Stimulated activated CD8-positive, alpha-beta memory T cell treated with anti-CD3 and anti-CD28 coated beads, Interleukin-15, amount 100 ng/mL, for 48 hours (primary cell): ENCODE measurements at regions not wholly inside any gene's neighbourhood (a gene's known extent, or its start where the extent isn't known, plus 50 kb on each side); places are given as distances from the start of the nearest gene placed in this dataset.

ENCODE experiments used
- DNase-seq, 2 donors: peaks; one replicate each; pipeline ENCODE4 v3.0.0-alpha.2; 2020; ENCODE audit warnings: low read depth in 2 of 2

DNA sequence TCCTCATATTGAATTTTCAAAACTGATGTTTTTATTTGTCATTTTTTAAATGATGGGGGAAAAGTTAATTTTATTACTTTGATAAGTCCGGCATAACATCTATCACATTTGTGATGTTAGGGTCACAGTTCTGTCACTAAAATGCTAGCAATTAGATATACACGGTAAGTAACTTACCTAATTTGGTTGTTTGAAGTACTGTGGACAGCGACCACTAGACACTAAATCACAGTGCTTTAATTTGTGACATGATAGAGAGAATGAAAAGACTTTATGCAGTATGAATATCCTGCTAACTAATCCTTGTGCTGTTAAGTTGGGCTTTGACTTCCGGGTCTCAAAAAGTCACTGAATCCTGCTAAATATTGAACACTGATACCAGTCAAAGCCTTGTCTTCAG lies 857.3 kb upstream of the KCND2 start:
- no peak for DNase-seq

GRCh38 chr7:119421657-119422056 lies 851.3 kb upstream of the KCND2 start:
- DNase-seq, result no peak

DNA sequence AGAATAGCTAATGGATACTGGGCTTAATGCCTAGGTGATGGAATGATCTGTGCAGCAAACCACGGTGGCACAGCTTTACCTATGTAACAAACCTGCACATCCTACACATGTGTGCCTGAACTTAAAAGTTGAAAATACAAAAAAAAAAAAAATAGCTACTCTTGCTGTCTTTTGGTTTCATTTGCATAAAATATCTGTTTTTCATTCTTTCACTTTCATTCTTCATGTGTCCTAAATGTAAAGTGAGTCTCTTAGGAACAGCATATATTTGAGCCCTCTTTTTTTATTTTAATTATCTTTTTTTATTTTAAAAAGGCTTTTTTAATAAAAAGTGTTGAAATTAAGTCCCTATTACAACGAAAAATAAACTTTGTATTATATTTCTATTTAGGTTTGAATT lies 836.1 kb upstream of the KCND2 start:
- no peak for DNase-seq

DNA sequence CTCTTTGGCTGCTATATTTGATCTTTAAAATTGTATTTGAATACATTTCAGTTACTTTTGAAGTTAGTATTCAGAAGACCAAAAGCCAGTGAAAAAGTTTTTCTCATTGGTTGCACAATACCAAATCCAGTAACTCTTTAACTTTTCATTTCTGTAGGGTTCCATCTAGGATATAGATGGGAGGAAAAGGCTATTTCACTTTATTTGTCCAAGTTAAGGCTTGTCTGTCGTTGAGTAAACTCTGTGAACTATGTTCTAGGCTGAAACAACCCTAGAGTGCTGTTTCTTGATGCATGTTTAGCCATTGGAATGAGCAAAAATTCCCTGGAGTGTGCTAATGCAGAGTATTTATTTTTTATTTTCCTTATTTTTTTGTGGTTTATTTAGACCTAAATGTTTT lies 834.7 kb upstream of the KCND2 start:
- no peak for DNase-seq

DNA sequence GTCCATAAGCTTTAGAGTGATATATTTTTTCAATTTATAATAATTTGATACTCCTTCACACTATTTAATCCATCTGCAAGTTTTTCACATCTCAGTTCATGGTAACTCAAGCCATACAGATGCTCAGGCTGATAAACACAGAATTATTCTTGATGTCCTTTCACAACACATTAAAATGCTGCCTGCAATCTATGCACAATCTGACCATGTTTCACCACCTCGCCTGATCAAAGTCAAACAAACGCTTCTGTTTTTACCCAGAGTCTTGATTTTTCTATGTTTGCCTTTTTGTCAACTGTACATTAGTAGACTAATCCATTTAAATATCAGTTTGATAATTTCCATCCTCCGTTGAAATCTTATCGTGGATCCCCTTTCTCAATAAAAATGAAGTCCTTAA lies 833.8 kb upstream of the KCND2 start:
- DNase-seq, result no peak

DNA sequence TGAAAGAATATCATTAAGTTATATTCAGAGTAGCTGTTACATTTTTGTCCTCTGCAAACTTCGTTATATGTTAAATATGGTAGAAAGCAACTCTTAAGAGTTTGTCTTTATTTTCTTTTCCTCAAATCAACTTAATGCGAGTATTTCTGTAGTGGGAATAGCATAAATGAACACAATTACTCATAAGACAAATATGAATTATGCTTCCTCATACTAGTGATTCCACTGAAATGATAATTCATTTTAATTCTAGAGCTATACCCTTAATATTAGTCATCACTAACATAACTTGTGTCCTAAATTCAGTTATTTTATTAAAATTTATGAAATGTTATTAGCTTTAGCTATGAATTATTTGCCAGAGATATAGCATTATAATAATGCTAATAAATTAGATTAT lies 820.6 kb upstream of the KCND2 start:
- no peak for DNase-seq

DNA sequence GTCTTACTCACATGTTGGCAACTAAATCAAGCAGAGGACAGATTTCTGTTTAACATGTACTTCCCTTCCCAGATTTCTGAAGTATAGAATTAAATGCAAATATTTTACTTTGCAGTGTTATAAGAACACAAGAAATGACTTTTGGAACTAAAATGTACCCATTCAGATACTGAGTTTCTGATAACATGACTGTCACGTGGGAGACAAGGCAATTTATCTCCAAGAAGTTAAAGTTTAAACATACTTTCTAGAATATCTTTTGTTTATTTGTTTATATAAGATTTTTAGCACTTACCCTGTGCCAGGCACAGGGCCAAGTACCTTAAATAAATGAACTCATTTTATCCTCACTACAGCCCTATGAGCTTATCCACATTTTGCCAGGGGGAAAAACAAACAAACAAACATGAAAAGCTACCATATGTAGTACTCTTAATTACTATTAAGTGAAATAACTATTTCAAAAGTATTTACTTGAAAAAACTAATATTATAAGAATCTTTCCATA lies 807.1 kb upstream of the KCND2 start:
- DNase-seq, result no peak

DNA sequence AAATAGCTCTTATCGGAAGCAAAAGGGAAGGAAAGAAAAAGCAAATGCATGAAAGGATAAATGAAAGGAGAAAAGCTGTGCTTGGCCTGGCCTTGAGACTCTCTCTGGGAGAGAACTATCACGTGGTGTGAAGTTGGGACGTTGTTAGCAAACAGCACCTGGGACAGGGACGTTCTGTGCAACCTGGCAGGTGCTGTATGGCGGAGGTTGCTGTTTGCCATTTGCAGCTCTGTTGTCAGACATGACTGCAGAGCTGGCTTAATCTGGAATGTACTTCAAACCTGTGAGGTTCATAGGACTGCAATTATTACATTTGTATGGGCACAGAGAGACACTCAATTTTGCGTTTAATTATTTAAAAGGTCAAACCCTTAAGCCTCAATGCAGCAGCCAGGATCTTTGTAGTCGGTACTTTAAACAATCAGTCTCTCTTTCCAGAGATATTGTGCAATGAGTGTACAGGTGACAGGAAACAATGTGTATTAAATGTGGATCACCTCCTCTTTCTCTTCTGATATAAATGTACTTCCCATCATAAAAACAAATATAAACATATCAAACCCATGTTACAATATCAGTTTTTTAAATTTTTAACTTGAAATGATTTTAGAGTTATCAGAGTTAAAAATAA lies 800.5 kb upstream of the KCND2 start:
- DNase-seq, result no peak

- DNase-seq, result no peak
Observed at GRCh38 chr7:119482209-119482608, 790.8 kb upstream of the KCND2 start.

- no peak for DNase-seq
Observed at GRCh38 chr7:119482671-119483070, 790.3 kb upstream of the KCND2 start.

DNA sequence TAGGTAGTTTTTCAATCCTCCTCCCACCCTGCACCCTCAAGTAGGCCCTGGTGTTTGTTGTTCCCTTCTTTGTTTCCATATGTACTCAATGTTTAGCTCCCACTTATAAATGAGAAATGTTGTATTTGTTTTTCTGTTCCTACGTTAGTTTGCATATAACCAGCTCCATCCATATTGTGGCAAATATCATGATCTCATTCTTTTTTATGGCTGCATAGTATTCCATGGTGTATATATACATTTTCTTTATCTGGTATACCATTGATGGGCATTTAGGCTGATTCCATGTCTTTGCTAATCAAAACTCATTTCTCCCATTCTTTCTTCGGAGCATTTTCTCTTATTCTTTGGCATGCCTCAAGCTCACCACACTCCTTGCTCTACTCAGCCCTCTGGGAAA lies 789.6 kb upstream of the KCND2 start:
- DNase-seq, result no peak

- DNase-seq, result no peak
Observed at GRCh38 chr7:119514326-119514725, 758.6 kb upstream of the KCND2 start.

- no peak for DNase-seq
Observed at GRCh38 chr7:119515214-119515613, 757.8 kb upstream of the KCND2 start.

DNA sequence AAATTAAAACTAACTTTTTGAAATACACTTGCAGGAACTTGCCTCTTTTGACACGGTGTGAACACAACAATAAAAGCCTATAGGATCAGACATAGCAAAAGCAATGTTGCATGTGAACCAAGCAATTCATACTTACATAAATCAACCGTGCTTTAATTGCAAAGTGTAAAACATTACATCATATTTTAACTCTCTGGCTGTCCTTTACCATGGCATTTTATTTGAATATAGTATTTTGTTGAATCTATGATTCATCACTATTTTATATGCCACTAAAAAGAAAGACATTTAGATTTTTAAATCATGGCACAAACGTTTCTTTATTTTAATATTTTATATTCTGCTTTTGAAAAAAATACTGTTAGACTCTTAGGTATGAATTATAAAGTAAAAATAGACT lies 757.0 kb upstream of the KCND2 start:
- no peak for DNase-seq

GRCh38 chr7:119522263-119522662 lies 750.7 kb upstream of the KCND2 start:
- no peak for DNase-seq

DNA sequence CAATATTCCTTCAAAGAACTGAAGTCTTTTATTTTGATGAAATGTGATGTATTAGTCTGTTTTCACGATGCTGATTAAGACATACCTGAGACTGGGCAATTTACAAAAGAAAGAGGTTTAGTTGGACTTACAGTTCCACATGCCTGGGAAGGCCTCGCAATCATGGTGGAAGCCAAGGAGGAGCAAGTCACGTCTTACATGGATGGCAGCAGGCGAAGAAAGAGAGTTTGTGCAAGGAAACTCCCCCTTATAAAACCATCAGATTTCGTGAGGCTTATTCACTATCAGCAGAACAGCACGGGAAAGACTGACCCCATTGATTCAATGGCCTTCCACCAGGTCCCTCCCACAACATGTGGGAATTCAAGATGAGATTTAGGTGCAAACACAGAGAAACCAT lies 750.3 kb upstream of the KCND2 start:
- no peak for DNase-seq

- no peak for DNase-seq
Observed at GRCh38 chr7:119545118-119545517, 727.9 kb upstream of the KCND2 start.

GRCh38 chr7:119555788-119556187 lies 717.2 kb upstream of the KCND2 start:
- DNase-seq, result no peak

DNA sequence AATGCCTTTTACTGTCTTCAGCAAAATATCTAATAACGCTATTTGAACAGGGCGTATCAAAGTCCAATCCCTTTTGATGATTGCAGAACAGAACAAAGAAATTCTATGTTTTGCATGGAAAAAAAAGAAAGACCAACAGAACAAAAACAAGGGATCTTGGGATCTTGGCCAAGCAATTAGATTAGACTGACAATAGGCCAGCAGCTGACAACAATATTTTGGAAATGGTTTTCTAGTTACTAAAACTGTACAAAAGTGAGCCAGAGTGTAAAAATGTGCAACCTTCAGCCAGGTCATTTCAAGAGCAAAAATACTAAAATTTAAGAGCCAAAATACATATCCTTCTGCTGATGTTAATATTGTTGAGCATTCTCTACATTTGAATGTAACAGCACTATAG lies 716.5 kb upstream of the KCND2 start:
- no peak for DNase-seq

DNA sequence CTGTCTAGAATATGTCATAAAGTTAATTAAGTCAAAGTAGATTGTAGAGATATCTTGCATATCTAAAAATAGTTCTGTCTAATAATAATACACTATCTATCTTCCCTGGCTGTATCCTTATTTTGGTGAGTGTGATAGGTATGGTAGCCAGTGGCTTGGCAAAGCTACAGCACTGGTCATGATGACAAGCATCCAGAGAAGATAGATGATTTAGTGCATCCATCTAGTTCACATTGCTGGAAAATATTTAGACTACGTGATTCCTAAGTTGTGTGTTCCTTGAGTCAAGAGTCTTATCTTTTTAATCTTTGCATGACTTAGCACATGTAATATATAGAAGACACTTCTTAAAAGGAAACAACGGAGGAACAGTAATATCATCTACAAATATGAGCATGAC lies 711.2 kb upstream of the KCND2 start:
- DNase-seq, result no peak

DNA sequence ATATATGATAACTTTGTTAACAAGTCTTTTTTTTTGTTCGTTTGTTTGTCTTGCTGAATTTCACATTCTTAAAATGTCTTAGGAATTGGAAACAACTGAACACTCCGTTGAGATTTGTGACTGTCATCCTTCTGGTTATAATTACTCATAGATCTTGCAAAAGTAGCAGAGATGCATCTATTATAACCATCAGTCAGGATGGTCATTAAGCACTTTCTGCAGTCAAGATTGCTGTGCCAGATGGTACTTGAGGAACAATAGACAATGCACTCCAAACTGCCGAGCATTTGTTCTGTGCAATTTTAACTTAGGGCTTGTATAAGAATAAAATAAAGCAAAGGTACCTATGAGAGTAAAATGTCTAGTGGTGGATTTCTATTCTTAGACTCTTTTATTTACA lies 710.1 kb upstream of the KCND2 start:
- DNase-seq, result no peak

DNA sequence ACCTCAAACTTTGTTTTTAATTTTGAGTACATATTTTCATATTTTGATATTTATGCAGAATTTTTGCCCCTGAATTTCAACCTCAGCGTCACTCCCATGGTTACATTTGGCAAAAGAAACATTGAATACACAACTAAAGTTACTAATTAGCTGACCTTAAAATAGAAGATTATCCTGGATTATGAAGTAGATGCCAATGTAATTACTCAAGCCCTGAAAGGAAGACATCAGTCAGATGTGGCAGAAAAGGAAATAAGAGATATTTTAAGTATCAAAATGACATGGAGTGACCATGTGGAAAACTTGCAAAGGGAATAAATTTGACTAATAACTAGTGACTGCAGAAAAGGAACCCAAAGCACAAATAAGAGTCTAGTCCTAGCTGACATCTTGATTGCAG lies 701.3 kb upstream of the KCND2 start:
- no peak for DNase-seq

GRCh38 chr7:119572132-119572531 lies 700.8 kb upstream of the KCND2 start:
- no peak for DNase-seq

GRCh38 chr7:119572541-119572940 lies 700.4 kb upstream of the KCND2 start:
- DNase-seq, result no peak
